IMR-90 (cell line): ENCODE measurements at regions not wholly inside any gene's neighbourhood (a gene's known extent, or its start where the extent isn't known, plus 50 kb on each side); places are given as distances from the start of the nearest gene placed in this dataset.

Experiments used
- ATAC-seq: fragments of 200-7000 bp; cut with Tn5 transposase; 2 replicates; pipeline ENCODE4 v1.9.1; 2020; ENCODE audit warnings: low read depth, mild to moderate bottlenecking, moderate library complexity
- BruUV-seq: library from RNA; stranded (reverse); fragments of 400-500 nt; replicated peaks from 2 replicates; lab custom pipeline; 2021; lab: Mats Ljungman, UMichigan
- CTCF ChIA-PET: fragments of 300-600 bp; formaldehyde crosslinking; extraction: SDS; loops from one replicate; lab custom pipeline; 2021; ENCODE audit warnings: antibody characterized with exemption; lab: Yijun Ruan, JAX
- POLR2A ChIA-PET: fragments of 300-600 bp; sonication (Branson Sonifier 250); formaldehyde crosslinking; loops from one replicate; lab custom pipeline; 2022; ENCODE audit warnings: antibody characterized with exemption; ENCODE audit not compliant: unreplicated experiment; lab: Charles Lee
- DNase-seq: peaks from one replicate; pipeline ENCODE4 v3.0.0; 2013
- H2AFZ ChIP-seq: replicated peaks from 2 replicates; pipeline ENCODE3; 2013; ENCODE audit warnings: low read length, mild to moderate bottlenecking; ENCODE audit not compliant: poor library complexity
- H2AK5ac ChIP-seq: 2 replicates; pipeline ENCODE4 v1.6.1; 2013; ENCODE audit warnings: low read depth, low read length, inconsistent platforms
- H2AK9ac ChIP-seq: replicated peaks from 2 replicates; pipeline ENCODE3; 2013; ENCODE audit warnings: mild to moderate bottlenecking, low read depth, low read length, moderate library complexity; ENCODE audit not compliant: poor library complexity
- H2BK120ac ChIP-seq: 2 replicates; pipeline ENCODE4 v1.6.1; 2013; ENCODE audit warnings: low read depth, low read length, inconsistent platforms
- H2BK15ac ChIP-seq: 3 replicates; pipeline ENCODE4 v1.6.1; 2013; ENCODE audit warnings: low read depth, low read length, inconsistent platforms
- H2BK20ac ChIP-seq: 2 replicates; pipeline ENCODE4 v1.6.1; 2013; ENCODE audit warnings: low read depth, mild to moderate bottlenecking, inconsistent platforms, low read length, moderate library complexity
- H2BK5ac ChIP-seq: 2 replicates; pipeline ENCODE4 v1.6.1; 2013; ENCODE audit warnings: mild to moderate bottlenecking, low read depth, low read length, inconsistent platforms; ENCODE audit not compliant: poor library complexity, severe bottlenecking
- H3K14ac ChIP-seq: replicated peaks from 2 replicates; pipeline ENCODE4 v1.6.1; 2013; ENCODE audit warnings: low read depth, low read length, inconsistent platforms
- H3K18ac ChIP-seq: 2 replicates; pipeline ENCODE4 v1.6.1; 2013; ENCODE audit warnings: low read depth, low read length, control low read depth
- H3K23ac ChIP-seq: 2 replicates; pipeline ENCODE4 v1.6.1; 2013; ENCODE audit warnings: low read depth, low read length, inconsistent platforms
- H3K27ac ChIP-seq: 2 replicates; pipeline ENCODE4 v1.5.1; 2013; ENCODE audit warnings: mild to moderate bottlenecking, control low read depth, low read length; ENCODE audit not compliant: insufficient read depth
- H3K27me3 ChIP-seq: 2 replicates; pipeline ENCODE4 v1.6.1; 2013; ENCODE audit warnings: low read length; ENCODE audit not compliant: control insufficient read depth, insufficient read depth
- H3K36me3 ChIP-seq: 2 replicates; pipeline ENCODE4 v1.6.1; 2013; ENCODE audit warnings: low read length, mixed read lengths; ENCODE audit not compliant: control insufficient read depth, insufficient read depth
- H3K4ac ChIP-seq: 2 replicates; pipeline ENCODE4 v1.6.1; 2013; ENCODE audit warnings: low read depth, low read length, inconsistent platforms
- H3K4me1 ChIP-seq: 2 replicates; pipeline ENCODE4 v1.6.1; 2013; ENCODE audit warnings: low read length, mixed read lengths; ENCODE audit not compliant: control insufficient read depth, insufficient read depth
- H3K4me2 ChIP-seq: 2 replicates; pipeline ENCODE4 v1.6.1; 2013; ENCODE audit warnings: low read depth, mild to moderate bottlenecking, control low read depth, low read length, moderate library complexity
- H3K4me3 ChIP-seq: 2 replicates; pipeline ENCODE4 v1.5.1; 2013; ENCODE audit warnings: low read depth, mild to moderate bottlenecking, control low read depth, low read length, moderate library complexity; ENCODE audit not compliant: insufficient read depth
- H3K56ac ChIP-seq: 2 replicates; pipeline ENCODE4 v1.6.1; 2013; ENCODE audit warnings: low read length, inconsistent platforms; ENCODE audit not compliant: insufficient read depth; ENCODE audit errors: extremely low read depth
- H3K79me1 ChIP-seq, 2 experiments: 2 replicates each; pipeline ENCODE4 v1.6.1; 2013; ENCODE audit warnings: low read length in 2 of 2, inconsistent platforms in 1 of 2, low read depth in 1 of 2
- H3K9ac ChIP-seq: 2 replicates; pipeline ENCODE4 v1.6.1; 2013; ENCODE audit warnings: low read depth, low read length, control low read depth
- H3K9me1 ChIP-seq: 2 replicates; pipeline ENCODE4 v1.6.1; 2013; ENCODE audit warnings: low read length, inconsistent platforms; ENCODE audit not compliant: insufficient read depth
- H3K9me3 ChIP-seq: 2 replicates; pipeline ENCODE4 v1.6.1; 2013; ENCODE audit warnings: low read length; ENCODE audit not compliant: control insufficient read depth, insufficient read depth
- H4K20me1 ChIP-seq: 2 replicates; pipeline ENCODE4 v1.6.1; 2013; ENCODE audit warnings: low read length, inconsistent platforms; ENCODE audit not compliant: insufficient read depth
- H4K5ac ChIP-seq: 2 replicates; pipeline ENCODE4 v1.6.1; 2013; ENCODE audit warnings: mild to moderate bottlenecking, low read depth, low read length, control low read depth
- H4K8ac ChIP-seq, 2 experiments: 2 replicates each; pipeline ENCODE4 v1.6.1; 2013; ENCODE audit warnings: low read depth in 2 of 2, low read length in 2 of 2, control low read depth in 1 of 2, inconsistent platforms in 1 of 2
- H4K91ac ChIP-seq: 2 replicates; pipeline ENCODE4 v1.6.1; 2013; ENCODE audit warnings: low read depth, low read length, inconsistent platforms; ENCODE audit not compliant: insufficient read depth
- BHLHE40 ChIP-seq: fragments of 150-350 bp; IDR thresholded peaks from 2 replicates; pipeline ENCODE4 v1.6.1; 2016; ENCODE audit warnings: mild to moderate bottlenecking, low read depth, low read length
- CEBPB ChIP-seq: IDR thresholded peaks from 2 replicates; pipeline ENCODE4 v1.6.1; 2012; ENCODE audit warnings: low read depth, low read length, improper control_type of control experiment
- CHD1 ChIP-seq: IDR thresholded peaks from 2 replicates; pipeline ENCODE4 v1.6.1; 2012; ENCODE audit warnings: low read depth, low read length, improper control_type of control experiment
- ELK1 ChIP-seq: fragments of 150-350 bp; IDR thresholded peaks from 2 replicates; pipeline ENCODE4 v1.6.1; 2016; ENCODE audit warnings: low read depth, mild to moderate bottlenecking, low read length, moderate library complexity, borderline replicate concordance
- FOS ChIP-seq: fragments of 150-350 bp; IDR thresholded peaks from 2 replicates; pipeline ENCODE4 v1.6.1; 2016; ENCODE audit warnings: low read depth, low read length
- MAFK ChIP-seq: IDR thresholded peaks from 2 replicates; pipeline ENCODE4 v1.6.1; 2012; ENCODE audit warnings: low read depth, low read length, improper control_type of control experiment
- NFE2L2 ChIP-seq: fragments of 150-350 bp; IDR thresholded peaks from 2 replicates; pipeline ENCODE4 v1.6.1; 2016; ENCODE audit warnings: low read depth, mild to moderate bottlenecking, low read length
- POLR2A ChIP-seq: IDR thresholded peaks from 2 replicates; pipeline ENCODE4 v1.6.1; 2012; ENCODE audit warnings: mild to moderate bottlenecking, low read depth, low read length
- RAD21 ChIP-seq: IDR thresholded peaks from 2 replicates; pipeline ENCODE4 v1.6.1; 2012; ENCODE audit warnings: low read length, improper control_type of control experiment
- RFX5 ChIP-seq: IDR thresholded peaks from 2 replicates; pipeline ENCODE4 v1.8.0; 2012; ENCODE audit warnings: low read depth, mild to moderate bottlenecking, low read length, moderate library complexity
- USF2 ChIP-seq: fragments of 150-350 bp; IDR thresholded peaks from 2 replicates; pipeline ENCODE4 v1.6.1; 2017; ENCODE audit warnings: mild to moderate bottlenecking, antibody characterized with exemption, low read length, low read depth
- WGBS, 2 experiments: methylation state at CpG; one replicate each; pipeline versions ENCODE4 v1.1.5 to v1.1.7; 2013; ENCODE audit warnings: missing lambda C conversion rate in 2 of 2; ENCODE audit not compliant: insufficient read length in 1 of 2; ENCODE audit errors: extremely low coverage in 2 of 2; 5-methylcytosine and 5-hydroxymethylcytosine counted together
- dilution Hi-C: fragments of 300-500 bp; cut with HindIII; formaldehyde crosslinking; loops from one replicate; pipeline ENCODE4 v1.14.3; 2018; ENCODE audit warnings: low sequenced_read_pairs; ENCODE audit not compliant: unreplicated experiment
- in situ Hi-C: fragments of 300-500 bp; cut with MboI; formaldehyde crosslinking; loops from 3 replicates; pipeline ENCODE4 v1.14.3; 2019; ENCODE audit warnings: low sequenced_read_pairs, inconsistent platforms, mixed read lengths
- intact Hi-C: fragments of 100-400 bp; cut with micrococcal nuclease; formaldehyde crosslinking; loops from 2 replicates; pipeline ENCODE4 v1.10.0; 2022
- TF ChIP-seq, protein P1 (sequence below): conservative IDR thresholded peaks from 2 replicates; pipeline ENCODE4 v1.5.1; 2012; ENCODE audit warnings: mild to moderate bottlenecking, low read depth, low read length, improper control_type of control experiment

DNA sequence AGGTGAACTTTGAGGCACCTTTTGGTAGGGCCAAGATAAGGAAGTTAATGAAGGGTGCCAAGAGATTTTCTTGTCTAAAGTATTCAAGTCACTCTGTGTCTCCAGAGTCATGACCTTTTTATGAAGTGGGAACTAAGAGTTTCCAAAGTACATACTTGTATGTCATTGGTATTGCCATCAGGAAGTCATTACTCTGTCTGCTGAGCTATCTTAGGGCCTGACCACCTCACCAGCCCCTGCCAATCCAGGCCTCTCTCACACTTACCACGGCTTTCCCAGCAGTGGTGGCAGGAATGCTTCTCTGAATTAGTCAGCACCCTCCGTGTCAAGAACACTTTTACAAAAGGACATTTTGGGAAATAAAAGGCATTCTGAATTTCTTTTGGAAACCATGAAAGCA, 192.8 kb upstream of the MTNR1B start:
- ATAC-seq (no peak), DNase-seq (no peak)
- WGBS, 2 experiments: no CpG with 5 or more reads among the region's 2 CpGs
- Histone ChIP-seq H3K9me1 (no peaks in the 10 kb centered on the region), H2AK9ac (no peak overlapping the region), H3K23ac (no peak overlapping the region), H2BK20ac (no peak overlapping the region), H3K36me3 (no peaks in the 10 kb centered on the region), H3K4me3 (no peak overlapping the region), H3K27ac (no peak overlapping the region), H3K27me3 (no peaks in the 10 kb centered on the region), H2AK5ac (no peak overlapping the region), H2BK15ac (no peak overlapping the region), H2BK120ac (no peak overlapping the region), H4K8ac (no peak overlapping the region), H4K91ac (no peak overlapping the region), H3K79me1 (no peaks in the 10 kb centered on the region), H2BK5ac (no peak overlapping the region), H3K18ac (no peak overlapping the region), H3K4ac (no peak overlapping the region), H3K14ac (no peak overlapping the region), H2AFZ (no peak overlapping the region), H3K9ac (no peak overlapping the region), H3K4me2 (no peak overlapping the region), H3K9me3 (no peaks in the 10 kb centered on the region), H3K56ac (no peak overlapping the region), H4K20me1 (no peaks in the 10 kb centered on the region), H4K5ac (no peak overlapping the region), H3K4me1 (no peaks in the 10 kb centered on the region)
- ChIA-PET POLR2A (no interaction called here), CTCF (no interaction called here)
- TF ChIP-seq CHD1 (no peak), POLR2A (no peak), CEBPB (no peak), RAD21 (no peak), USF2 (no peak), MAFK (no peak), BHLHE40 (no peak), ELK1 (no peak), RFX5 (no peak), NFE2L2 (no peak), FOS (no peak)
- TF ChIP-seq, protein P1, sequence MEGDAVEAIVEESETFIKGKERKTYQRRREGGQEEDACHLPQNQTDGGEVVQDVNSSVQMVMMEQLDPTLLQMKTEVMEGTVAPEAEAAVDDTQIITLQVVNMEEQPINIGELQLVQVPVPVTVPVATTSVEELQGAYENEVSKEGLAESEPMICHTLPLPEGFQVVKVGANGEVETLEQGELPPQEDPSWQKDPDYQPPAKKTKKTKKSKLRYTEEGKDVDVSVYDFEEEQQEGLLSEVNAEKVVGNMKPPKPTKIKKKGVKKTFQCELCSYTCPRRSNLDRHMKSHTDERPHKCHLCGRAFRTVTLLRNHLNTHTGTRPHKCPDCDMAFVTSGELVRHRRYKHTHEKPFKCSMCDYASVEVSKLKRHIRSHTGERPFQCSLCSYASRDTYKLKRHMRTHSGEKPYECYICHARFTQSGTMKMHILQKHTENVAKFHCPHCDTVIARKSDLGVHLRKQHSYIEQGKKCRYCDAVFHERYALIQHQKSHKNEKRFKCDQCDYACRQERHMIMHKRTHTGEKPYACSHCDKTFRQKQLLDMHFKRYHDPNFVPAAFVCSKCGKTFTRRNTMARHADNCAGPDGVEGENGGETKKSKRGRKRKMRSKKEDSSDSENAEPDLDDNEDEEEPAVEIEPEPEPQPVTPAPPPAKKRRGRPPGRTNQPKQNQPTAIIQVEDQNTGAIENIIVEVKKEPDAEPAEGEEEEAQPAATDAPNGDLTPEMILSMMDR: no peak
- no TSS peak for BruUV-seq
- in situ Hi-C loops: no loop called here
- dilution Hi-C loops: no loop called here
- intact Hi-C loops: no loop called here
